SK-N-SH (cell line): ENCODE measurements at regions not wholly inside any gene's neighbourhood (a gene's known extent, or its start where the extent isn't known, plus 50 kb on each side); places are given as distances from the start of the nearest gene placed in this dataset.

Experiments
- CTCF ChIA-PET: fragments of 300-600, 350-600 bp; formaldehyde crosslinking; extraction: SDS; loops from one replicate; lab custom pipeline; 2021; lab: Yijun Ruan, JAX
- POLR2A ChIA-PET: fragments of 350-600 bp; sonication (Branson Sonifier 250); formaldehyde crosslinking; extraction: SDS; loops from one replicate; lab custom pipeline; 2020; ENCODE audit warnings: antibody characterized with exemption, inconsistent platforms; lab: Yijun Ruan, JAX
- DNase-seq: peaks from one replicate; pipeline ENCODE4 v3.0.0; 2012
- H2AFZ ChIP-seq: fragments of 200-600 bp; sonication (generic); 2 replicates; pipeline ENCODE4 v1.8.1; 2016; ENCODE audit warnings: antibody characterized with exemption, mild to moderate bottlenecking, low read depth
- H3F3A ChIP-seq: fragments of 200-600 bp; sonication (generic); replicated peaks from 2 replicates; pipeline ENCODE3; 2016; ENCODE audit warnings: antibody characterized with exemption, mild to moderate bottlenecking; ENCODE audit not compliant: insufficient read depth
- H3K27ac ChIP-seq, 2 experiments: fragments of 200-500 bp in 1 of 2; fragments of 200-600 bp in 1 of 2; sonication (Bioruptor generic) in 1 of 2; sonication (generic), shearing (Covaris generic) in 1 of 2; 2 replicates each; pipeline versions ENCODE4 v1.5.1 to v1.6.1; 2014 to 2016; ENCODE audit warnings: low read depth in 2 of 2, inconsistent platforms in 1 of 2, low read length in 1 of 2, mild to moderate bottlenecking in 1 of 2, mixed read lengths in 1 of 2
- H3K27me3 ChIP-seq: fragments of 200-600 bp; sonication (generic), shearing (Covaris generic); 2 replicates; pipeline ENCODE4 v1.6.1; 2016; ENCODE audit warnings: mixed run types; ENCODE audit not compliant: insufficient read depth
- H3K36me3 ChIP-seq, 2 experiments: fragments of 200-500 bp in 1 of 2; fragments of 200-600 bp in 1 of 2; sonication (Bioruptor generic) in 1 of 2; sonication (generic) in 1 of 2; replicated peaks in 1 of 2; 2 replicates each; pipeline versions ENCODE3 to v1.5.1; 2014 to 2016; ENCODE audit warnings: low read length in 1 of 2, mild to moderate bottlenecking in 1 of 2; ENCODE audit not compliant: insufficient read depth in 2 of 2, control insufficient read depth in 1 of 2
- H3K4me1 ChIP-seq, 2 experiments: fragments of 200-500 bp in 1 of 2; fragments of 200-600 bp in 1 of 2; sonication (Bioruptor generic) in 1 of 2; sonication (generic), shearing (Covaris generic) in 1 of 2; 2 replicates each; pipeline versions ENCODE4 v1.5.1 to v1.6.1; 2014 to 2016; ENCODE audit warnings: low read depth in 1 of 2, low read length in 1 of 2, mixed run types in 1 of 2; ENCODE audit not compliant: insufficient read depth in 2 of 2, control insufficient read depth in 1 of 2
- H3K4me2 ChIP-seq: fragments of 200-600 bp; sonication (generic), shearing (Covaris generic); 2 replicates; pipeline ENCODE4 v1.6.1; 2017; ENCODE audit warnings: mixed run types
- H3K4me3 ChIP-seq, 2 experiments: fragments of 200-500 bp in 1 of 2; fragments of 200-600 bp in 1 of 2; sonication (Bioruptor generic) in 1 of 2; sonication (generic), shearing (Covaris generic) in 1 of 2; 2 replicates each; pipeline versions ENCODE4 v1.5.1 to v1.8.1; 2014 to 2016; ENCODE audit warnings: low read depth in 2 of 2, inconsistent platforms in 1 of 2, low read length in 1 of 2, mild to moderate bottlenecking in 1 of 2, mixed read lengths in 1 of 2, moderate library complexity in 1 of 2
- H3K79me2 ChIP-seq: fragments of 200-600 bp; sonication (generic); 2 replicates; pipeline ENCODE4 v1.8.1; 2017; ENCODE audit warnings: mild to moderate bottlenecking; ENCODE audit not compliant: insufficient read depth
- H3K9ac ChIP-seq: fragments of 200-600 bp; sonication (generic); 2 replicates; pipeline ENCODE4 v1.6.1; 2017; ENCODE audit warnings: mixed run types
- H3K9me2 ChIP-seq: fragments of 200-600 bp; sonication (generic); 2 replicates; pipeline ENCODE4 v1.6.1; 2017; ENCODE audit warnings: mixed run types
- H3K9me3 ChIP-seq: fragments of 200-600 bp; sonication (generic); 2 replicates; pipeline ENCODE4 v1.6.1; 2017; ENCODE audit warnings: mixed run types, mild to moderate bottlenecking, moderate library complexity
- H4K20me1 ChIP-seq: fragments of 200-600 bp; sonication (generic); 2 replicates; pipeline ENCODE4 v1.6.1; 2017; ENCODE audit warnings: mild to moderate bottlenecking, mixed run types; ENCODE audit not compliant: insufficient read depth
- CHD2 ChIP-seq: fragments of 150-350 bp; IDR thresholded peaks from 2 replicates; pipeline ENCODE4 v1.6.1; 2018; ENCODE audit warnings: low read length; ENCODE audit not compliant: partially characterized antibody
- FOSL2 ChIP-seq: IDR thresholded peaks from 2 replicates; pipeline ENCODE4 v1.4.0; 2012; ENCODE audit warnings: low read depth, mild to moderate bottlenecking, moderate library complexity, borderline replicate concordance
- GABPA ChIP-seq: IDR thresholded peaks from 2 replicates; pipeline ENCODE4 v1.4.0; 2012; ENCODE audit warnings: low read depth, mild to moderate bottlenecking
- RAD21 ChIP-seq: IDR thresholded peaks from 2 replicates; pipeline ENCODE4 v1.6.1; 2012; ENCODE audit warnings: mild to moderate bottlenecking, low read length
- RFX5 ChIP-seq: IDR thresholded peaks from 2 replicates; pipeline ENCODE4 v1.6.1; 2012; ENCODE audit warnings: mild to moderate bottlenecking, improper control_type of control experiment, low read length
- SIN3A ChIP-seq: IDR thresholded peaks from 2 replicates; pipeline ENCODE4 v1.6.1; 2012; ENCODE audit warnings: low read depth, mild to moderate bottlenecking, low read length, moderate library complexity, borderline replicate concordance
- USF2 ChIP-seq: fragments of 150-350 bp; IDR thresholded peaks from 2 replicates; pipeline ENCODE4 v1.6.1; 2017; ENCODE audit warnings: antibody characterized with exemption, low read length, low read depth, borderline replicate concordance
- YY1 ChIP-seq: IDR thresholded peaks from 2 replicates; pipeline ENCODE4 v1.4.0; 2012; ENCODE audit warnings: low read depth, mild to moderate bottlenecking
- ZBTB33 ChIP-seq: IDR thresholded peaks from 2 replicates; pipeline ENCODE4 v1.4.0; 2012; ENCODE audit warnings: low read depth, borderline replicate concordance
- WGBS: methylation state at CpG from one replicate; pipeline ENCODE4 v1.1.6; 2017; ENCODE audit warnings: low lambda C conversion rate; 5-methylcytosine and 5-hydroxymethylcytosine counted together

- TF ChIP-seq ZBTB33 (no peak), FOSL2 (no peak), USF2 (no peak), GABPA (no peak)
Observed at GRCh38 chr4:85274955-85275354, 200.0 kb upstream of the ARHGAP24 start (continued).

GRCh38 chr4:85280963-85281362, 194.0 kb upstream of the ARHGAP24 start:
- Histone ChIP-seq H3K36me3 (no peaks in the 10 kb centered on the region), H3K4me1 (no peaks in the 10 kb centered on the region), H3K9ac (no peak overlapping the region), H2AFZ (no peak overlapping the region), H3K9me2 (no peaks in the 10 kb centered on the region), H4K20me1 (no peaks in the 10 kb centered on the region), H3K4me2 (no peak overlapping the region), H3F3A (no peaks in the 10 kb centered on the region), H3K9me3 (no peaks in the 10 kb centered on the region), H3K27me3 (no peaks in the 10 kb centered on the region), H3K27ac (no peak overlapping the region), H3K79me2 (no peaks in the 10 kb centered on the region), H3K4me3 (no peak overlapping the region)
- TF ChIP-seq RAD21 (no peak), SIN3A (no peak), RFX5 (no peak)
- CTCF ChIA-PET, result no interaction called here
- POLR2A ChIA-PET, result no interaction called here
- no peak for DNase-seq
- WGBS, result 32% methylated on average over 2 of the region's 2 CpGs

GRCh38 chr4:85291226-85291625, 183.7 kb upstream of the ARHGAP24 start:
- no peaks in the 10 kb centered on the region for H3K79me2 ChIP-seq

More at GRCh38 chr4:85291226-85291625, 183.7 kb upstream of the ARHGAP24 start:
- Histone ChIP-seq H3K4me3 (no peak overlapping the region), H3F3A (no peaks in the 10 kb centered on the region), H2AFZ (no peak overlapping the region), H3K27ac (no peak overlapping the region), H3K36me3 (no peaks in the 10 kb centered on the region), H4K20me1 (no peaks in the 10 kb centered on the region), H3K9ac (no peak overlapping the region), H3K9me3 (no peaks in the 10 kb centered on the region), H3K4me1 (no peaks in the 10 kb centered on the region), H3K9me2 (no peaks in the 10 kb centered on the region), H3K27me3 (no peaks in the 10 kb centered on the region), H3K4me2 (no peak overlapping the region)
- whole genome bisulfite sequencing, result 51% methylated on average over 2 of the region's 2 CpGs
- TF ChIP-seq YY1 (no peak), CHD2 (no peak)
- ChIA-PET POLR2A (no interaction called here), CTCF (no interaction called here)
- DNase-seq, result no peak
